ENCODE measurements at regions not wholly inside any gene's neighbourhood (a gene's known extent, or its start where the extent isn't known, plus 50 kb on each side); places are given as distances from the start of the nearest gene placed in this dataset.

- TF ChIP-seq CTCF (IDR thresholded peaks at IDR 0.05) = no peak
- TF ChIP-seq EP300 (IDR thresholded peaks at IDR 0.05) = no peak
Observed at GRCh38 chr16:79310710-79311109, 289.8 kb downstream of the MAF start.

All from tibial nerve (tissue), 4 donors.